ENCODE measurements at regions not wholly inside any gene's neighbourhood (a gene's known extent, or its start where the extent isn't known, plus 50 kb on each side); places are given as distances from the start of the nearest gene placed in this dataset.

GRCh38 chr11:116414357-116414880, 358.4 kb downstream of the BUD13 start:
- TF ChIP-seq EGR1 (IDR thresholded peaks at IDR 0.05) (no peak), NFIC (IDR thresholded peaks at IDR 0.05) (no peak), YY1 (IDR thresholded peaks at IDR 0.05; ENCODE audit: low read depth) (no peak), CREB1 (IDR thresholded peaks at IDR 0.05; ENCODE audit: low read depth) (no peak), RAD21 (IDR thresholded peaks at IDR 0.05; ENCODE audit: low read depth) (no peak), TEAD4 (IDR thresholded peaks at IDR 0.05) (no peak), CEBPB (IDR thresholded peaks at IDR 0.05) (no peak), FOXM1 (IDR thresholded peaks at IDR 0.05; ENCODE audit: borderline replicate concordance, low read depth) (no peak)
- TF ChIP-seq, protein P1, sequence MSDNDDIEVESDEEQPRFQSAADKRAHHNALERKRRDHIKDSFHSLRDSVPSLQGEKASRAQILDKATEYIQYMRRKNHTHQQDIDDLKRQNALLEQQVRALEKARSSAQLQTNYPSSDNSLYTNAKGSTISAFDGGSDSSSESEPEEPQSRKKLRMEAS (IDR thresholded peaks at IDR 0.05): no peak
- TF ChIP-seq, protein P2, sequence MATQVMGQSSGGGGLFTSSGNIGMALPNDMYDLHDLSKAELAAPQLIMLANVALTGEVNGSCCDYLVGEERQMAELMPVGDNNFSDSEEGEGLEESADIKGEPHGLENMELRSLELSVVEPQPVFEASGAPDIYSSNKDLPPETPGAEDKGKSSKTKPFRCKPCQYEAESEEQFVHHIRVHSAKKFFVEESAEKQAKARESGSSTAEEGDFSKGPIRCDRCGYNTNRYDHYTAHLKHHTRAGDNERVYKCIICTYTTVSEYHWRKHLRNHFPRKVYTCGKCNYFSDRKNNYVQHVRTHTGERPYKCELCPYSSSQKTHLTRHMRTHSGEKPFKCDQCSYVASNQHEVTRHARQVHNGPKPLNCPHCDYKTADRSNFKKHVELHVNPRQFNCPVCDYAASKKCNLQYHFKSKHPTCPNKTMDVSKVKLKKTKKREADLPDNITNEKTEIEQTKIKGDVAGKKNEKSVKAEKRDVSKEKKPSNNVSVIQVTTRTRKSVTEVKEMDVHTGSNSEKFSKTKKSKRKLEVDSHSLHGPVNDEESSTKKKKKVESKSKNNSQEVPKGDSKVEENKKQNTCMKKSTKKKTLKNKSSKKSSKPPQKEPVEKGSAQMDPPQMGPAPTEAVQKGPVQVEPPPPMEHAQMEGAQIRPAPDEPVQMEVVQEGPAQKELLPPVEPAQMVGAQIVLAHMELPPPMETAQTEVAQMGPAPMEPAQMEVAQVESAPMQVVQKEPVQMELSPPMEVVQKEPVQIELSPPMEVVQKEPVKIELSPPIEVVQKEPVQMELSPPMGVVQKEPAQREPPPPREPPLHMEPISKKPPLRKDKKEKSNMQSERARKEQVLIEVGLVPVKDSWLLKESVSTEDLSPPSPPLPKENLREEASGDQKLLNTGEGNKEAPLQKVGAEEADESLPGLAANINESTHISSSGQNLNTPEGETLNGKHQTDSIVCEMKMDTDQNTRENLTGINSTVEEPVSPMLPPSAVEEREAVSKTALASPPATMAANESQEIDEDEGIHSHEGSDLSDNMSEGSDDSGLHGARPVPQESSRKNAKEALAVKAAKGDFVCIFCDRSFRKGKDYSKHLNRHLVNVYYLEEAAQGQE (IDR thresholded peaks at IDR 0.05; ENCODE audit: low read depth): no peak

GRCh38 chr11:116413301-116414242, 359.2 kb downstream of the BUD13 start:
- no peak for TF ChIP-seq EP300 (IDR thresholded peaks at IDR 0.05; ENCODE audit: borderline replicate concordance)
- TF ChIP-seq ZBTB7A (IDR thresholded peaks at IDR 0.05; ENCODE audit: low read depth): no peak
- TF ChIP-seq FOXM1 (IDR thresholded peaks at IDR 0.05; ENCODE audit: borderline replicate concordance, low read depth): no peak
- TF ChIP-seq NFIC (IDR thresholded peaks at IDR 0.05): no peak
- TF ChIP-seq USF1 (IDR thresholded peaks at IDR 0.05): no peak
- TF ChIP-seq YY1 (IDR thresholded peaks at IDR 0.05; ENCODE audit: low read depth): no peak
- no peak for TF ChIP-seq RAD21 (IDR thresholded peaks at IDR 0.05; ENCODE audit: low read depth)
- TF ChIP-seq CEBPB (IDR thresholded peaks at IDR 0.05): no peak
- TF ChIP-seq, protein P2 (IDR thresholded peaks at IDR 0.05; ENCODE audit: low read depth): no peak
- TF ChIP-seq EGR1 (IDR thresholded peaks at IDR 0.05): no peak

GRCh38 chr11:116412118-116412889, 360.5 kb downstream of the BUD13 start:
- TF ChIP-seq RAD21 (IDR thresholded peaks at IDR 0.05; ENCODE audit: low read depth): no peak
- TF ChIP-seq EP300 (IDR thresholded peaks at IDR 0.05; ENCODE audit: borderline replicate concordance): no peak
- no peak for TF ChIP-seq TEAD4 (IDR thresholded peaks at IDR 0.05)
- no peak for TF ChIP-seq ZBTB7A (IDR thresholded peaks at IDR 0.05; ENCODE audit: low read depth)
- TF ChIP-seq, protein P2 (IDR thresholded peaks at IDR 0.05; ENCODE audit: low read depth): no peak
- no peak for TF ChIP-seq NFIC (IDR thresholded peaks at IDR 0.05)
- TF ChIP-seq CREB1 (IDR thresholded peaks at IDR 0.05; ENCODE audit: low read depth): no peak
- TF ChIP-seq YY1 (IDR thresholded peaks at IDR 0.05; ENCODE audit: low read depth): no peak
- no peak for TF ChIP-seq EGR1 (IDR thresholded peaks at IDR 0.05)
- TF ChIP-seq FOXM1 (IDR thresholded peaks at IDR 0.05; ENCODE audit: borderline replicate concordance, low read depth): no peak
- TF ChIP-seq, protein P1 (IDR thresholded peaks at IDR 0.05): no peak
- TF ChIP-seq TCF12 (IDR thresholded peaks at IDR 0.05; ENCODE audit: low read depth): no peak
- no peak for TF ChIP-seq USF1 (IDR thresholded peaks at IDR 0.05)
- no peak for TF ChIP-seq CEBPB (IDR thresholded peaks at IDR 0.05)
- no peak for TF ChIP-seq TAF1 (IDR thresholded peaks at IDR 0.05; ENCODE audit: low read depth)

Measured in Ishikawa (cell line).